DMS79 treated with DMSO at 0.1 percent for 48 hours (cell line): ENCODE measurements at regions not wholly inside any gene's neighbourhood (a gene's known extent, or its start where the extent isn't known, plus 50 kb on each side); places are given as distances from the start of the nearest gene placed in this dataset.
A peak's percentile ranks its signal among the peaks of the same experiment; 100 is the strongest.

Source experiments
- DNase-seq: peaks from one replicate; lab custom pipeline; 2025; lab: John Stamatoyannopoulos, UW

DNA sequence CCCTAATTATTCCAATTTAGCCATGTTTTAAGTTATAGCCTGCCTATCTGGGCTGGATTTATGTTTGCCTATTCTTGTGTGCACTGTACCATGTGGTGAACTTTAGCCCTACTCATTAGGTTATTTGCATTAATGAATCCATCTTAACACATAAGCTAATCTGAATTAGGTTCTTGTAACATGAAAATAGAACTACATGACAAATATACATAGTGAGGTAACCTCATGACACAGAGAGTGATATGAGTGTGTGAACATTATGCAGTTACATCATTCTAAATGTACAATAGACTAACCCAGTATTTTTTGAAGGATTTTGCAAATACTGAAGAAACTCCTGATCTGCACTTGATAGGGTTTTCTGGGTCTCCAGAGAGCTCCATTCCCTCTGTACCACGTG, 733.7 kb upstream of the CITED2 start:
- no peak for DNase-seq

DNA sequence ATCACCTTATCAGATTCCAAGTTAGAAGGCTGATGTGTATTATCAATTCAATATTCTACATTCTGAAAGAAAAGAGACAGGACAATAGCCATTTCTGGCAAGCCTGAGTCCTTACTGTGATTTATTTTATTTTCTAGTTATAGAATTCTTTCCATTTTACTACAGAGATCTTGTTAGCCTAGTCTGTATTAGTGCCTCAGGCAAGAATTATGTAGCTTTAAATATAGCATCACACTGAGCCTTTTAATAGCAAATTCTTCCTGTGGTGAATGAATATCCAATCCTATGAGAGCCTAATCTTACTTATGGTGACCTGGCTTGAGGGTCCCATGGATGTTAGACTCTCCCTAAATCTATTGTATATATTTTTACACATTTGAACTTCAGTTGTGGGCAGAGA, 732.8 kb upstream of the CITED2 start:
- DNase-seq: no peak

DNA sequence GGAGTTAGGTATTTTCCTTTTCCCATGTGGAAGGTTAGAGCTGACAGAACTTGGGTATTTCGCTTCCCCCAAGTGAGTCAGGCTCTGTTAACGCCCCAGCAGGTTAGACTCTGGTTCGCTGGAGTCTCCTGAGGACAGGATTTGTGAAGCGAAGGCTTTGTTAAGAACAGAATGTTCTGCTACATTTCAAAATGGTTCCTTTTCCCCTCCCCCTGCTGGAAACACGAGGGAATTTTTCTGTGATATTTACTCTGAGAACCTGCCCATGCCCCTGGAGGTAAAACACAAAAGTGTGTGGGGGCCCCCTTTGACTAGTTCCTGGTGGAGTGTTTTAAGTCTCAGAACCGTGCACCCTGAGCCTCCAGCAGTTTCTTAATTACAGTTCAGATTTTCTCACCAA, 731.4 kb upstream of the CITED2 start:
- no peak for DNase-seq

DNA sequence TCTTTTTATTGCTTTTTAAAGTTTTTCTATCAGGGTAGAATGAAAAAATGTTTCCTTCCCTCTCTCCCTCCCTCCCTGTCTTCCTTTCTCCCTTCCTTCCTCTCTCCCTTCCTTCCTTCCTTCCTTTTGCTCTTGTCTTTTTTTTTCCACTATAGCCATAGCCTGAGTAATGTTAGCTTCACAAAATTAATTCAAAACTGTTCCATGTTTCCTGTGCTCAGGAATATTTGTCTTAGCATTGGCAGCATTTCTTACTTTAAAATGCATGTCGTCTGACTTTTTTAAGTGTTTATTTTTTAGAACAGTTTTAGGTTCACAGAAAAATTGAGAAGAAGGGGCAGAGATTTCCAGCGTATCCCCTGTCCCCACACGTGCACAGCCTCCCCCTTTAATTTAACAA, 730.8 kb upstream of the CITED2 start:
- DNase-seq: no peak

DNA sequence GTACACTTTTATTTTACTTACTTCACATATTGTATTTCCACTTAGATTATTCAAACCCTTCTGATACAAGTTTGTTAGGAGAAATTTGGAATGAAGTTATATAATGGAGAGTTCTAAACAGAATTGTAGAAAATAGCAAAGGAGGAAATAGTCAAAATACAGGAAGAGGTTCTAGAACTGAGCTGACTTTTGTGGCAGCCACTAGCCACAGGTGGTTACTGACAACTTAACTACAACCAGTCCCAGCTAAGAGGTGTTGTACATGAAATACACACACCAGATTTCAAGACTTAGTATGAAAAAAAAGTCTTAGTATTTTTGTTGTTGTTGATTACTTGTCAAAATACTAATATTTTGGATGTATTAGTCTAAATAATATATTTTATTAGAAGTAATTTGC, 727.4 kb upstream of the CITED2 start:
- DNase-seq: no peak

DNA sequence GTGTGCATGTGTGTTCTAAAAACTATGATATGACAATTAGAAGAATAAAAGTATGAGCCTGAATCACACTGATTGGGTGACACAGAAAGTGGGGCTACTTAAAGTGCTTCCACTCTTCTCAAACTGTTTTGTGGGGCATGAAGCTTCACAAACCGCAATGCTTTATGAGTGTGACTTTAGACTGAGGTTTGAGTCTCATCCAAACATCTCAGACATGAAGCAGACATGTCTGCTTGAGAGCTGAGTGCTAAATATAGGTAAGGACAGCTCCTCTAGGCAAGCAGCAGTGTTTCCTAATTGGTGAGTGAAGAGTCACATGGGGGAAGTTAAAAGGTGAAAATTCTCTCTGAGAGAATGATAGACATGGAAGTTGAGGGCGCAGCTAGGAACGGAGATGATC, 726.9 kb upstream of the CITED2 start:
- no peak for DNase-seq

DNA sequence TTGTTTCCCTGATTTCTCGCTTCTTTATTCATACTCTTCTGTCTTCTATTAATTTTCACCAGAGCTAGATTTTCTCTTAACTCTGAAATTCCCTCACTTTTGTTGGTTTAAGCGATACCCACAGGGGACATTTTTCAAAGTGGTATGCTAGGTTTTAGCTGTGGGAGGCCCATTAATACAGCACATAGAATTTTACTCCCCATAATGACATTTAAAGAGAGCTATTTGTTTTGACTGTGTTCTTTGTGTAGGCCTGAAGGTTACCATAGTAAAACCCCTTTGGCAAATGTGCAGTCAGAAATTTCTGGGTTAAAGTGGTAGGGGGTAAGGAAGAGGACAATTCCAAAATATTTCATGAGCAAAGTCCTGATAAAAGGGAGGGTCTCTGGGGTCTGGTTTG, 721.1 kb upstream of the CITED2 start:
- no peak for DNase-seq

DNA sequence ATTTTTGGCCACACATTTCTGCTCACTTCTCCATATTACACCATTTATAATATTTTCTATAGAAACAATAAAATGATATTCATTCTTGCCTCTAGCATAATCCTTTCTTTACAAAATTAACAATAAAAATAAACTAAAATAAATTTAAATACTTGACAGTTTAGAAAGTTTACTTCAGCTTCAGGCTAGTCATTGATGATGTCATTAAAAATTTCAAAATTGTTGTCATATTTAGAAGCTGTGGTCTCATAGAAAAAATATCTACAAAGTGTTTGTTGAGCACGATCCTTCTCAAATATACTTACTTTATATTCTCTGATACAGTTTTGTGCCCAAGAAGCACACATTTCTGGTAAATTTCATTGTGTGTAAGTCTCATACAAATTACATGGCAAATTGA, 717.4 kb upstream of the CITED2 start:
- no peak for DNase-seq

DNA sequence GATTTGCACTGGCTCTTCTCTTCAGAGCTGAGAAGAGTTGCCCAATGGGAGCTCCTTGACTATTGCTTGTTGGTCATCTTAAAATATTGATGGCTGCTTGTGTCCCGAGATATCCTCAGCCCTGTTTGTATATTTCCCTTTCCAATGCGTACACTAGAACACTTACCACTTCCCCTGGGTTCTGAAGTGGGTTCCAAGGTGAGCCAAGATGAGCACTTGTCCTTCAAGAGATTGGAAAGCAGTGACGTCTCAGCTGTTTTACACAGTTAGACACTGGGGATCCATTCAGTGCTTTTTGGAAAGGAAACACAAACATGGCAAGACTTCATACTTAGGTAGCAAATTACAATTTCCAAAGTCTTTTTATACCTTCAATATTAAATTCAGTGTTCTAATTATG, 716.4 kb upstream of the CITED2 start:
- no peak for DNase-seq

DNA sequence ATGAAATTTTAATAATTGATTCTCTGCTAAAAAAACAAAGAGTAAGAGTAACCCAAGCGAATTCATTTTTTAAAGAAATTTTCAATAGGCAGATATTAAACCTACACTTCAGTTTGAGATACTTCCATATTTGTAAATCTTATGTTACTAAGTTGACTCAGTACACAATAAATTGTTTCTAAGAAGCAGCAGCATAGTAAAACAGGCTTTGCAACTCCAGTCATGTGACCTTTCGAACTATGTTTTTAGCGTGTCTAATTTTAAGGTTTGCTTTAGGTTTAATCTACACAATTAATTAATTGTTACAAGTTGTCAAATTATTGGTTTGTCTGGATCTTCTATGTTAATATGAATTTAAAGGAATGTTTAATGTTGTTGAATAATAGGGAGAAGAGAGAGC, 708.9 kb upstream of the CITED2 start:
- DNase-seq: no peak

DNA sequence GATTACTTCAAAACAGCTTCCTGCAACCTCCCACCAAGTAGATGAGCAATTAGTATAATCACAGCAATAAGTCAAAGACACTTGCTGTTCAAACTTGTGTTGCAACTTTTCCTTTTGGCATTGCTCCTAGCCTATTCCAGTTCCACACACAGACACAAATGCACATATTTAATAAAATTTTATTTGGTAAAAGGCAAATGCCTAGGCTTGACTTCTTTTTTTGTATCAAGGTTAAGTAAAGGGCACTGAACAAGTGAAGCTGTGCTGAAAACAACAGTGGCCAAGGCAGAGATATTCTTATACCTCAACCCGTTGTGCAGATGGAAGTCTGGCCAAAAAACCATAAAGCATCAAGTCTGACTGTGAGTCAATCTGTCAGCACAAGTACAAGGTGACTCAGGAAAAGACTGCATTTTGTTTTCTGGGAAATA, 708.4 kb upstream of the CITED2 start:
- DNase-seq: no peak

DNA sequence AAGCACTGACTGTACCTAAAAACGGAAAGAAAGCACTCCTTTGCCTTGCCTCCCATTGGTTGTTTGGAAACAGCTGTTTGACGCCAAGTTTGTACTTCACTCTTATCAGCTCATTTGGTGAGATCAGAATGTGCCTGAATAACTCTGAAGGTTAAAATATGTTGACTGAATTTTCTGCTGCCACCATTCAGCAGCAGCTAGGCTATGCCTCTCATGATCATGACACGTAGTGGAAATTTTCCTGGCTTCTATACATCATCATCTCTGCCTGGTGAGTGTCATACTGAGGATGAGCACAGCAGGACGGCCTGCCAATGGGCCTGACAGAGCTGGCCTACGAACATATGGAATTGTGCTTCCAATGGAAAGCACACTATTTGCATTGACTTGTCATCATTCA, 704.9 kb upstream of the CITED2 start:
- DNase-seq: no peak

DNA sequence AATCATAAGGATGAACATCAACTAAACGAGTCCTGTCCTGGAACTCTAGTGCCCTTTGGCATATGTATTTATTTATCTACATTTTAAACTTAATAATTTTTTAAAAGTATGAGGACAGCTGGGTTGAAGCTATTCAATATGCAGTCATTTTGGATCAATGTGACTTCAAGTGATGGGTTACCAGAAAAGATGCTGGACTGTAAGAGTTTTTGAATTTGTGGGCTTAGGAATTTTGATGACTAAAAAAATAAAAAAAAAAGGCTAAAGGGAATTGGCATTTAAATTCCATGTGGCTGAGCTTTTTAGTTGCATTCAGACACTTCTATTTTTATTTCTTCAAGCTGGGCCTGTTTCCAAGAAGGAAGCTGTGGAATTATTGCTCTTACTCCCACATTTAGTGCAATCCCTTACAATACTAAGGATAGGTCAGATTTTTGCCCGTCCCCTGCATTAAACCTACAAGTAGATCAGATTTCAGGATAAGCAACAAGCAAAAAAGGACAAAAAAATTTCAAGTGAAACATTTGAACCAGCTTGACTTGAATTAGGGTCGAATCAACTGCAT, 704.2 kb upstream of the CITED2 start:
- DNase-seq: no peak

DNA sequence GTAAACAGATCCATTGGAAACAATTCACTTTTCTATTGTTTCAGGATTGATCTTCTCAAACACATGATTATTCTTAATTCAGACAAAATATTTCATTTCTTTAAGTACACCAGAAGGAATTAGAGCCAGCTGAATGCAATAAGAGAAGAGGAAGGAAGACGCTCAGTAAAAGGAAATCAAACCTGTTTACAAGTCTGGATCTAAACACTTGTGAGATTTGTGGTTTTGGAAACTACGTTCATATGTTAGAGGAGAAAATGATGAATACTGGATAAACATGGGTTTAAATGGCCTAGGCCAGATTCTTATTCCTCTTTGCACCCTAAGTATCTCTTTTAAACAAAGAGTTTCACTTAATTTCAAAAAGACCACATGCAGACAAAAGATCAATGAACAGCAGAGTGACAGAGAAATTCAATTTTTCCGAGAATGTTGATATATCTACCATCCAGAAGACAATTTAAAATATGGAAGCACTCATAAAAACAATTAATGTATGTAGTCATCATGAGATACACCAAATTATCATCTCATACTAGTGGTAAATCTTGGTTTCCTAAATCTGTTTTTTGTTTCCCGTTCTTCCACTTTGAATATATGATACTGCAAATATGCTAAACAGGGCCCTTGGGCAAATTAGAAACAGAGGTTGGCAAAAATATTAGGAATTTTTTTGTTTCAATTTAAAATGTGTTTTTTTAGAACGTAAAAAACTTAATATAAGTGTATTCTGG, 703.5 kb upstream of the CITED2 start:
- no peak for DNase-seq

DNA sequence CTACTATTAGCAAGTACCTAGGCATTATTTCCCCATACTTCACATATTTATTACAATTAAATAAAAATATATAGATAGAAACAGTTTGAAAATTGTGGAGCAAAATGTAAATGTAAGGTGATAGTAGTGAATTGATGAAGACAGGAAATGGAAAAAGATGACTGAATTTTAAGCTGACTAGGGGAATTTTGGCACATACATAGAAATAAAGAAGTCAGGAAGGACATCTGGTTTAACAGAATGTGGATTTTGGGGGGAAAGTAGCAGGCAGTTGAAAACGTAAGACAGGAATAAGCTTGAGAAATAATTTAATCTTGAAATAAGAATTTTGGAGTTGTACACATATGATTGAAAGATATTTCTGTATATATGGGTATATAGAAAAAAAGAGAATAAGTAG, 701.7 kb upstream of the CITED2 start:
- no peak for DNase-seq

DNA sequence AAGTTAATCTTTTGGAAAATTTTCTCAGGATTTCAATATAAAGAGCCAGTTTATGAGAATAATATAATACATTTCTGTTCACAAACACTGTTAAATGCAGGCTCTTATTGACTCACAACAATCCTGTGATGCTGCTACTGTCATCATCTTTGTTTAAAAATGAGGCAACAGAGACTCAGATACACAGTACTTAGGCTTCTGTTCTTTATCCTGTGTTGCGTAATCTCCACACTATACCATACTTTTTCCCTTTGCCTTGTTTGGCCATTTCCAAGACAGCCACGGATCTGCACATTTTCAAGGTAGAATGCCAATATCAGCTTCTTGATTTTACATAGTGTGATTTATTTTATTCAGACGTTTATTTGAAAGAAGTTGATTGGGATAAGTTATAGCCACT, 699.0 kb upstream of the CITED2 start:
- DNase-seq: no peak

DNA sequence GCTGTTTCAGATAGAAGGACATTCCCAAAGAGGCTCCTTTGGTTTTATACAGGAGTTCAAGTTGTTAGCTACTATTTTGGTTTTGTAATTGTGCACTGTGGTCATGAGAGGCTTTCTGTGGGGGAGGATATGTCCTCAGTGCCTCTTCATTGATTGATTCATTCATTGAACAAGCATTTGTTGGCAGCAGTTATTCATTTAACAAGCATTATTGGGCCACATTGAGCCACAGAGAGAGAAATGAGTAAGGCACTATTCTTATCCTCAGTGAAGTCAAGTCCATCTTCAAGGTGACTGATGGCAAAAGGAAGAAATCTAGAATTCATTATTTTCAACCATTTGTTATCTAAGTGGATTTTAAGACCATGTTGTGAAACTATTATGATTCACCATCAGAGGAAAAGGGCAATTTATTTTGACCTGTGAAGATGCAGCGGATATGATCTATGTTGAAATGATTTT, 697.2 kb upstream of the CITED2 start:
- DNase-seq: no peak

DNA sequence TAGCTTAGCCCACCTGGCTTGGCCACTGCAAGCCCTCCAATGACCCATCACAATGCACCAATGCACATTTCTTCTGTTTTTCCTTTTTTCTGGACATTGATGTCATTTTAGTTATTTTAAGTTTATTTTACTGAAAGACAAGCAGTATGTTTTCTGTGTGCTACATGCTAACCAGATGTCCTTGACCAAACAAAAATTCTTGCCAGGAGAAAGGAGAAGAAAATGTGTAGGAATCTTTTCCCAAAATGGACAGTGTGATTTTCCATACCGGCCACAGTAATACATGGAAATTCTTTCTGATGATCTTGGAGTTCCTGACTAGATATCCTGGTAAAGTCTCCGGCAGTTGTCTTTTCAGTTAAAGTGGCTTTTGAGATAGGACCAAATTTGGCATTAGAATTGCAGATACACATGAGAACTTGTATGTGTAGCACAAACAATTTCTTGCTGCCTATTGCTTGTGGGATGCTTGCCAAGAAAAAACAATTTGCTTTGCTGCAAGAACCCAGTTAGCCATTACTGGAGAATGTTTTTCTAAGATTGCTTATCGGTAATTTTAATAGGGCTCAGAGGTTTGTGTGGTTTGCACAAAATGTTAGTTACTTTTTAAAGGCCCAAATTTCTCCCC, 696.5 kb upstream of the CITED2 start:
- peak; percentile 62 for DNase-seq

DNA sequence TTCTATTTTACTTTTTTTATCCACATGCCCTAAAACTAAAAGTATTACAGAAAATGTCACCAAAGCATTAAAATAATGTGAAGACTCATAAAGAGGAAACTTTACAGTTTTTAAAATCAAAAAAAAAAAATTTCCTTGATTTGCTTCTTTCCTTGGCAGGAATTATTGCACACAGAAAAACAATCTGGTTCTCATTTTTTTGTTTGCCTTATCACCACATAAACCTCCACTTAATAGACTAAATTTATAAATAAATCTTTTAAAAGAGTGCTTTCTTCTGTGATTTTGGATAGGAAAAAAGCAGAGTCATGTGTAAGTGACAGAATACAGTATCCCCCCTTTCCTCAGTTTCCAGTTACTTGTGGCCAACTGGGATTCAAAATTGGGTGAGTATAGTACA, 695.1 kb upstream of the CITED2 start:
- no peak for DNase-seq

DNA sequence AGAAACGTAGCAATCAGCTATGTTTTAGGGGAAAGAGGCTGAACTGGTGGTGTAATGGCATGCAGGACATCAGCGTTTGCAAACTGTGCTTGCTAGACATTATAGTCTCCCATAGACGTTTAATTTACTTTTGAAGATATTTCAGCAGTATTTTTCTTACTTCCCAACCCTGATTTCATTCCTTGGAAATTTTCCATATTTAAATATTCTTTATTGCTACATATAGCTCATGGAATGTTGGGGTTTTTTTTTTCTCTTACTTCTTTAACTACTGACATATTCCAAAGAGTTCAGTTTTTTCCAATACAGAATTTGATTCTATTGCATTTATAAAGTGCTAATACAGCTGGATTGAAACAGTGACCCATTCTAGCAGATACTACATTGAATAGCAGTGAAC, 694.4 kb upstream of the CITED2 start:
- DNase-seq: no peak

DNA sequence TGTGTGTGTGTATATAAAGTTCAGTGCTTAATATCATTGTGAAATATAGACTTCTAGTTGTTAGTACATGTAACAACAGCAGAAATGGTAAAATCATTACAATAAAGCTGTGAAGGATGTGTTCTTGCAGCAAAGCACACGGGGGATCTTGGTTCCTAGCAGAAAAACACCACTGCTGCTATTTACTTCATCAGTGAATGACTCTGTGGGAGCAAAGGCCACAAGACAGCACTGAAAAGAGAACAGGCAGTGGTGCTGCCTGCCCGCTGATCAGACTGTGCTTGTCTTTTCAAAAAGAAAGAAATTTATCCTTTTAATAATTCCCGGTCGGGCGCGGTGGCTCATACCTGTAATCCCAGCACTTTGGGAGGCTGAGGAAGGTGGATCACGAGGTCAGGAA, 689.9 kb upstream of the CITED2 start:
- DNase-seq: no peak

DNA sequence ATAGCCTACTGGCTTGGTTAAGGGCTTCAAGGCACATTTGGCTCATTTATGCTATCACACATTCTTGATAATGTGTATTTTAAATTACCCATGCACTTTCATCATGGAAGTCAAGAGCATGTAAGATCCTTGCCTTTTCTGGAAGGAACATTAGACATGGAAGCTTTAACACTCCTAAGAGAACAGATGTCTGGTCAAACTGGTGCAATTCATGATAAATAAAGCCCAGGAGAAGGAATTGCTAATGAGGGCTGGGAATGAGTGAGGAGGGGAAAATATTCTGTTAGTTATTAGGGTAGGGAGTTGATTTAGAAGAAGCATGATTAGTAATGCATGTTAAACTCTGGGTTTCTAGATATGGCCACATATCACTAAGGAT, 688.6 kb upstream of the CITED2 start:
- peak; percentile 69 for DNase-seq
